ENCODE measurements at regions not wholly inside any gene's neighbourhood (a gene's known extent, or its start where the extent isn't known, plus 50 kb on each side); places are given as distances from the start of the nearest gene placed in this dataset.

- TF ChIP-seq CTCF (conservative IDR thresholded peaks at IDR 0.05; ENCODE audit: low read depth, low read length) (no peak), EZH2phosphoT487 (IDR thresholded peaks at IDR 0.05; ENCODE audit: borderline replicate concordance, low read length) (no peak)
Measured at GRCh38 chr15:91456921-91457320, 356.9 kb downstream of the SV2B start.
